Mammary epithelial cell (primary cell): ENCODE measurements at regions not wholly inside any gene's neighbourhood (a gene's known extent, or its start where the extent isn't known, plus 50 kb on each side); places are given as distances from the start of the nearest gene placed in this dataset.

Experiments used
- CTCF ChIP-seq, 2 donors: IDR thresholded peaks in 1 of 2; conservative IDR thresholded peaks in 1 of 2; 2 replicates each; pipeline ENCODE4 v1.5.1; 2011 to 2012; ENCODE audit warnings: inconsistent platforms in 2 of 2, low read length in 2 of 2, mild to moderate bottlenecking in 2 of 2, control low read depth in 1 of 2, low read depth in 1 of 2; ENCODE audit not compliant: insufficient read depth in 1 of 2; ENCODE audit errors: extremely low read depth in 1 of 2
- EZH2 ChIP-seq: IDR thresholded peaks from 2 replicates; pipeline ENCODE4 v1.6.1; 2012; ENCODE audit warnings: low read length, inconsistent platforms, borderline replicate concordance

DNA sequence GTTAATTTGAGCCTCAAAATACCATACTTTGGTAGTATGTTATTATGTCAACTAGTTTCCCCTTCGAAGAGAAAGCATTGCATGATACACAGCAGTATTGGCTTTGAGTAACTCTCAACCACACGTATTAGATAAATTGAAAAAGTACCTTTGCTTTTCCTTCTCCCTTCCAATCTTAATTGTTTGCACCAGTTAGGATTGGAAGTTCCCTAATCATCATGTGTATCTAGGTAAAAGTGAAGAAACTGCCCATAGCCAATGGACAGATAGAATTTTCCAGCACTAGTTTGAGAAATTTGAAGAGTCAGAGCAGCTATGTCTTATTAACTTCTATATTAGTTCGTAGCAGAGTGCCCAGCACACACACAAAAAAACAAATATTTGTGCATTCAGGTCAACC lies 241.3 kb downstream of the COX7B2 start:
- TF ChIP-seq EZH2 (no peak), CTCF (conservative IDR thresholded peaks at IDR 0.05 in 1 of 2, IDR thresholded peaks at IDR 0.05 in 1 of 2; ENCODE audit: extremely low read depth in 1 of 2, insufficient read depth in 1 of 2, low read depth in 1 of 2, low read length in 2 of 2) (no peak)
